Osteocyte (in vitro differentiated cells): ENCODE measurements at regions not wholly inside any gene's neighbourhood (a gene's known extent, or its start where the extent isn't known, plus 50 kb on each side); places are given as distances from the start of the nearest gene placed in this dataset.

Experiments used
- DNase-seq: peaks from one replicate; pipeline ENCODE4 v3.0.0; 2021; ENCODE audit warnings: mixed read lengths; ENCODE audit not compliant: unreplicated experiment; ENCODE audit errors: extremely low spot score
- H3K27ac Mint-ChIP-seq: one replicate; pipeline ENCODE4 v1.8.0; 2021; ENCODE audit warnings: mild to moderate bottlenecking, mixed read lengths; ENCODE audit not compliant: unreplicated experiment
- H3K27me3 Mint-ChIP-seq: one replicate; pipeline ENCODE4 v1.8.0; 2021; ENCODE audit warnings: mixed read lengths; ENCODE audit not compliant: unreplicated experiment
- H3K36me3 Mint-ChIP-seq: one replicate; pipeline ENCODE4 v1.8.0; 2021; ENCODE audit warnings: mixed read lengths; ENCODE audit not compliant: unreplicated experiment
- H3K4me1 Mint-ChIP-seq: one replicate; pipeline ENCODE4 v1.8.0; 2021; ENCODE audit warnings: mixed read lengths; ENCODE audit not compliant: unreplicated experiment
- H3K4me3 Mint-ChIP-seq: one replicate; pipeline ENCODE4 v1.8.0; 2021; ENCODE audit warnings: mild to moderate bottlenecking, moderate library complexity, mixed read lengths; ENCODE audit not compliant: unreplicated experiment
- H3K9me3 Mint-ChIP-seq: one replicate; pipeline ENCODE4 v1.8.0; 2021; ENCODE audit warnings: mixed read lengths; ENCODE audit not compliant: unreplicated experiment
- CTCF ChIP-seq: fragments of 200-600 bp; sonication (generic); IDR thresholded peaks from 2 replicates; pipeline ENCODE4 v1.5.0; 2021; ENCODE audit warnings: antibody characterized with exemption, mild to moderate bottlenecking, moderate library complexity

DNA sequence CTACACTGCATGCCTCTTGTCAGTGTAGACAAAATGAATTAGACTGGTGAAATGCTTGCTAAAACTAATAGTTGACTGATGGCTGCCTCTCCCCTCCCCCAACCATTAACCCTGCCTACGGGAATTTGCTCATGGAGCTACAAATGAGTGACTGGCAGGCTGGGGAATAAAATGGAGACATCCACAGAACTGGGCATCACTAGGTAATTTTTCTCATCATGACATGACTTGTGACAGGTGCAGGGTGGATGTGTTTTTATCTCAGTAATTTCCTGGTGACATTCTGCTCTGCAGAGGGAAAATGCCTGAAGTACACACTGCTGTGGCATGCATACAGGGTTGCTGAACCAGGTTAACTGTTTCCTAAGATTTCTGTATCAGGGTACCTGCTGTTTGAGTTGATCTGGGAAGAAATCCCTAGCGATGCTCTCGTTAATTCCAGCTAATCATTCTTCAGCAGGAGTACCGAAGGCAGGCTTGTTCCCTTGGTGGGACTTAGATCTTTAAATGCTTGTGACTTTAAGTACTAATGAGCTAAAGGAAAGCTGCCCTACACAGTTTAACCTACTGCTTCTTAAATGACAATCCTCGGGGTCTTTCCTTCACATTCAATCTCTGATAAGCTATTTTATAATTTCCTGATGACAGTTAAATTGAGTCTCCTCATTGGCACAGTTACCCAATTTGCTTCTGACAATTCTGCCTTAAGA lies 376.3 kb upstream of the LCORL start:
- Mint-ChIP-seq H3K4me3 (no peak overlapping the region), H3K4me1 (no peaks in the 10 kb centered on the region), H3K9me3 (peaks cover 3% of the 10 kb centered on the region), H3K27ac (no peak overlapping the region), H3K27me3 (no peaks in the 10 kb centered on the region), H3K36me3 (no peaks in the 10 kb centered on the region)
- no peak for TF ChIP-seq CTCF
- DNase-seq = no peak

- no peak overlapping the region for H3K4me3 Mint-ChIP-seq
- TF ChIP-seq CTCF = no peak
Observed at GRCh38 chr4:18394656-18395055, 373.1 kb upstream of the LCORL start.

GRCh38 chr4:18391354-18391728 lies 369.8 kb upstream of the LCORL start:
- H3K4me3 Mint-ChIP-seq = no peak overlapping the region
- no peaks in the 10 kb centered on the region for H3K36me3 Mint-ChIP-seq
- no peak for DNase-seq
- no peak overlapping the region for H3K27ac Mint-ChIP-seq
- no peaks in the 10 kb centered on the region for H3K4me1 Mint-ChIP-seq
- H3K9me3 Mint-ChIP-seq = peaks cover 3% of the 10 kb centered on the region
- H3K27me3 Mint-ChIP-seq = no peaks in the 10 kb centered on the region
- no peak for TF ChIP-seq CTCF

More at GRCh38 chr4:18394656-18395055, 373.1 kb upstream of the LCORL start:
- no peaks in the 10 kb centered on the region for H3K4me1 Mint-ChIP-seq
- H3K36me3 Mint-ChIP-seq = no peaks in the 10 kb centered on the region
- no peak overlapping the region for H3K27ac Mint-ChIP-seq
- no peak for DNase-seq
- no peaks in the 10 kb centered on the region for H3K27me3 Mint-ChIP-seq
- peaks cover 3% of the 10 kb centered on the region for H3K9me3 Mint-ChIP-seq

DNA sequence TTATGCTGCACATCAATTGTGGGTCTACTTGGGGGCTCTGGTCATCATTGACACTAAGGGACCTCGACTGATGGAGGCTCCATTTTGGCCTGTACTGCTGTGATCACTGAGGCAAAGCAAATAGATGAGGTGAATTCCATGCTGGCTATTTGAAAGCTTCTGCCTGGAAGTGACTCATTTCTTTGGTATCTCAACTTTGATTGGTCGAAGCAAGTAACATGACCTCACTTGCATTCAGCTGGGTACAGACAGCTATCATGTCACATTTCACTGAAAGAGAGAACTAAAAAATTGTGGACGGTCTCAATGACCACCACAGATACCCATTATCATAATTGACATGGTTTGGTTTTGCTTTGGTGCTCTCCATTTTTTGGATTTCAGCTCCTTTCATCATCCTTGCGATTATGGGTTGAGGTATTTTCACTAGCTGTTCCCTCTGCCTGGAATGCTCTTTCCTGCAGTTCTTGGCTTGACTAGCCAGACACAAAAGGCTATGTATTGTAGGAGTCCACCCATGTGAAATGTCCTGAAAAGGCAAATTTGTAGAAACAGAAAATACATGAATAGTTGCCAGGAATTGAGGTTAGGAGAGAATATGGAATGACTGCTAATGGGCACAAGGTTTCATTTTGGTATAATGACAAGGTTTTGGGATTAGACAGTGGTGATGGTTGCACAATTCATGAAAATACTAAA lies 369.2 kb upstream of the LCORL start:
- no peaks in the 10 kb centered on the region for H3K4me1 Mint-ChIP-seq
- H3K27me3 Mint-ChIP-seq = no peaks in the 10 kb centered on the region
- TF ChIP-seq CTCF = no peak
- H3K36me3 Mint-ChIP-seq = no peaks in the 10 kb centered on the region
- H3K4me3 Mint-ChIP-seq = no peak overlapping the region
- no peak overlapping the region for H3K27ac Mint-ChIP-seq
- peaks cover 3% of the 10 kb centered on the region for H3K9me3 Mint-ChIP-seq
- DNase-seq = no peak

DNA sequence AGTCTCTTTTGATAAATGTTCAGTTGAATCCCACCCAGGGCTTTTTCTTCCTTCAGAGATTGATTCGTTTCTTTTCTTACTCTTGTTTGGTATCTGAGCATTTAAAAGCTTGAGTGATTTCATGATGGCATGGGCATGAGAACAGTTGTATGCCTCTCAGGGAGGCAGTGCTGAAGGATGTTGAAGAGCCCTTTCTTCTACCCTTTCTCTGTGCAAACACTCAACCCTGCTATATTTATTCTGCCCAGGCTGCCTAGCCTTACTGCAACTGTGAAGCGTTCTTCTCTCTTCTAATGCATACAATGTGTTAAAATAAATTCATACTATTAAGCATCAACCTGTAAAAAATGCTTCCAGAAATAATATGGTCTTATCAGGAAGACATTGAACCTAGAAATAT lies 367.6 kb upstream of the LCORL start:
- Mint-ChIP-seq H3K27ac (no peak overlapping the region), H3K9me3 (peaks cover 9% of the 10 kb centered on the region), H3K27me3 (no peaks in the 10 kb centered on the region), H3K36me3 (no peaks in the 10 kb centered on the region), H3K4me1 (no peaks in the 10 kb centered on the region), H3K4me3 (no peak overlapping the region)
- no peak for TF ChIP-seq CTCF
- no peak for DNase-seq
